GM06990 (cell line): ENCODE measurements at regions not wholly inside any gene's neighbourhood (a gene's known extent, or its start where the extent isn't known, plus 50 kb on each side); places are given as distances from the start of the nearest gene placed in this dataset.
"Not testable (repeated sequence)": the region's sequence is repeated elsewhere in the genome, so short reads cannot be mapped to it uniquely, and the experiment has no call there.

Experiments
- DNase-seq: peaks from one replicate; pipeline ENCODE4 v3.0.0-alpha.2; 2011; ENCODE audit not compliant: insufficient read length; ENCODE audit errors: extremely low read depth
- H3K27me3 ChIP-seq: replicated peaks from 2 replicates; pipeline ENCODE4 v1.6.0; 2011; ENCODE audit warnings: low read length; ENCODE audit not compliant: control insufficient read depth, insufficient read depth
- H3K36me3 ChIP-seq: 2 replicates; pipeline ENCODE4 v1.5.1; 2011; ENCODE audit warnings: low read length; ENCODE audit not compliant: control insufficient read depth, insufficient read depth
- H3K4me3 ChIP-seq: replicated peaks from 2 replicates; pipeline ENCODE4 v1.5.1; 2011; ENCODE audit warnings: low read depth, mild to moderate bottlenecking, control low read depth, low read length
- CTCF ChIP-seq: IDR thresholded peaks from 2 replicates; pipeline ENCODE4 v1.5.1; 2011; ENCODE audit warnings: low read length, control low read depth, mild to moderate bottlenecking, inconsistent platforms; ENCODE audit not compliant: insufficient read depth, poor library complexity, severe bottlenecking

- no peak for DNase-seq
- H3K36me3 ChIP-seq: no peaks in the 10 kb centered on the region; the same call in 1 of the 2 replicates
- no peak overlapping the region for H3K4me3 ChIP-seq
- peaks cover 3% of the 10 kb centered on the region for H3K27me3 ChIP-seq
- no peak for TF ChIP-seq CTCF
These were observed 344.2 kb upstream of the ROPN1 start for GRCh38 chr3:124336067-124336656.

GRCh38 chr3:124345845-124346244, 353.9 kb upstream of the ROPN1 start:
- no peaks in the 10 kb centered on the region for H3K36me3 ChIP-seq
- H3K4me3 ChIP-seq: no peak overlapping the region
- no peak for DNase-seq
- no peak for TF ChIP-seq CTCF
- no peaks in the 10 kb centered on the region for H3K27me3 ChIP-seq

- no peak overlapping the region for H3K4me3 ChIP-seq
- H3K36me3 ChIP-seq: no peaks in the 10 kb centered on the region
- H3K27me3 ChIP-seq: no peaks in the 10 kb centered on the region
- TF ChIP-seq CTCF: no peak
- no peak for DNase-seq
These were observed 354.6 kb upstream of the ROPN1 start for GRCh38 chr3:124346487-124346886.

GRCh38 chr3:124347418-124347817, 355.5 kb upstream of the ROPN1 start:
- Histone ChIP-seq H3K27me3 (no peaks in the 10 kb centered on the region), H3K36me3 (no peaks in the 10 kb centered on the region), H3K4me3 (no peak overlapping the region)
- no peak for TF ChIP-seq CTCF
- no peak for DNase-seq

GRCh38 chr3:124348555-124348954, 356.6 kb upstream of the ROPN1 start:
- H3K27me3 ChIP-seq, H3K36me3 ChIP-seq, H3K4me3 ChIP-seq, DNase-seq: not testable (repeated sequence)

GRCh38 chr3:124351430-124352148, 359.7 kb upstream of the ROPN1 start:
- Histone ChIP-seq H3K4me3 (no peak overlapping the region), H3K27me3 (no peaks in the 10 kb centered on the region), H3K36me3 (no peaks in the 10 kb centered on the region)
- TF ChIP-seq CTCF: peak; percentile 42
- no peak for DNase-seq
